DMS114 treated with DMSO at 0.1 percent for 48 hours (cell line): ENCODE measurements at regions not wholly inside any gene's neighbourhood (a gene's known extent, or its start where the extent isn't known, plus 50 kb on each side); places are given as distances from the start of the nearest gene placed in this dataset.
A peak's percentile ranks its signal among the peaks of the same experiment; 100 is the strongest.
"Not testable (repeated sequence)": the region's sequence is repeated elsewhere in the genome, so short reads cannot be mapped to it uniquely, and the experiment has no call there.

Experiments
- DNase-seq: peaks from one replicate; lab custom pipeline; 2025; ENCODE audit not compliant: unreplicated experiment; lab: John Stamatoyannopoulos, UW

DNA sequence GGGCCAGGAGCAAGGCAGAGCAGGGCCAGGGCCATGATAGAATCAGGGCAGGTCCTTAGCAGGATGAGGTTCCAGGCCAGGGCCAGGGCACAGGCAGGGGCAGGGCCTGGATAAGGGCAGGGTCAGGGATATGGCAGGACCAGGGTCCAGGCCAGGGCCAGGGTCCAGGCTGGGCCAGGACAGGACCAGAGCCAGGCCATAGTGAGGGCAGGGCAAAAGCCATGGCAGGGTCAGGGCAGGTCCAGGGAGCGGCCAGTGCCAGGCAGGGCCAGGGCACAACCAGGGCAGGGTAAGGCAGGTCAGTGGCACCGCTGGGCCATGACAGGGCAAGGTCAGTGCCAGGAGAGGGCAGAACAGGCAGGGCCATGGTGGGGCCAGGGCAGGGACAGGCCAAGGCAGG is 152.2 kb downstream of the LIPI start:
- DNase-seq: no peak

DNA sequence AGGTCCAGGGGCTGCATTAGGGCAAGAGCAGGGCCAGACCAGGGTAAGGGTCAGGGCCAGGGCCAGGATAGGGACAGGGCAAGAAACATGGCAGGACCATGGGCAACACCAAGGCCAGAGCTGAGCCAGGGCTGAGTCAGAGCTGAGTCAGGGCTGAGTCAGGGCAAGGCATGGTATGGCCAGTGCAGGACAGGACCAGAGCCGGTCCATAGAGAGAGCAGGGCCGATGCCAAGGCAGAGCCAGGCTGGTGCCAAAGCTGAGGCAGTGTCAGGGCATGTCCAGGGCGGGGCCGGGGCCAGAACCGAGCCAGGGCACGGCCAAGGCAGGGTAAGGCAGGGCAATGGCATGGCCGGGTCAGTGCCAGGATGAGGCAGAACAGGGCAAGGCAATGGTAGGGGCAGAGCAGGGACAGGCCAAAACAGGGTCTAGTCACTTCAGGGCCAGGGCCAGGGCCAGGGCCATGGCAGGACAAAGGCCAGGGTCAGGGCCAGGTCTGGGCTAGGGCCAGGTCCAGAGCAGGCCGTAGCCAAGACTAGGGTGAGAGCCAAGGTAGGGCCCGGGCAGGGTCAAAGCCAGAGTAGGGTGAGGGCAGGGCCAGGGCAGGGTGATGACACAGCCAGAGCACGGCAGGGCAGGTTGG is 152.8 kb downstream of the LIPI start:
- DNase-seq: not testable (repeated sequence)

DNA sequence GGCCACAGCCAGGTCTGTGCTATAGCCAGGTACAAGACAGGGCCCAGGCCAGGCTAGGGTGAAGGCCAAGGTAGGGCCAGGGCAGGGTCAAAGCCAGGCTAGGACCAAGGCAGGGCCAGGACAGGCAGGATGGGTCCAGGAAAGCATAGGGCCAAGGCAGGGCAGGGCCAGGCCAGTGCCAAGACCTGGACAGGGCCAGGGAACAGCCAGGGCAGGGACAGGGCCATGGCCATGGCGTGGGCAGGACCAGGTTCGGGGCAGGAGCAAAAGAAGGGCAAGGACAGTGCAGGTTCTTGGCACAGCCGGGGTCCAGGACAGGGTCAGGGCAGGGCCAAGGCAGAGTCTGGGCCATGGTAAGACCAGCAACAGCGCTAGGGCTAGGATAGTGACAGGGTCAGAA is 153.4 kb downstream of the LIPI start:
- DNase-seq: no peak

DNA sequence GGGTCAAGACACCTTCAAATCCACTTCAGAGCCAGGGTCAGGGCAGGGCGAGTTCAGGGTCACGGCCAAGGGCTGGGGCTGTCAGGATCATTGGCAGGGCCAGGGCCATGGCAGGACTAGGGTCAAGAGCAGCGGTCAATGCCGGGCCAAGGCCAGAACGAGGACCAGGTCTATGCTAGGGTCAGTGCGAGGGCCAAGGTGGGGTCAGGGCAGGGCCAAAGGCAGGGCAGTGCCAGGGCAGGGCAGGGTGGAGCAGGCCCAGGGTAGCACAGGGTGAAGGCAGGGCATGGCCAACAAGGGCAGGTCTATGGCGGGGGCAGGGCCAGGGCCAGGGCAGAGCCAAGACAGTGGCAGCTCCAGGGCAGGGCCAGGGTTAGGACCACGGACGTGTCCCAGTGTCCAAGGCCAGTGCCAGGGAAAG is 154.0 kb downstream of the LIPI start:
- DNase-seq: no peak

DNA sequence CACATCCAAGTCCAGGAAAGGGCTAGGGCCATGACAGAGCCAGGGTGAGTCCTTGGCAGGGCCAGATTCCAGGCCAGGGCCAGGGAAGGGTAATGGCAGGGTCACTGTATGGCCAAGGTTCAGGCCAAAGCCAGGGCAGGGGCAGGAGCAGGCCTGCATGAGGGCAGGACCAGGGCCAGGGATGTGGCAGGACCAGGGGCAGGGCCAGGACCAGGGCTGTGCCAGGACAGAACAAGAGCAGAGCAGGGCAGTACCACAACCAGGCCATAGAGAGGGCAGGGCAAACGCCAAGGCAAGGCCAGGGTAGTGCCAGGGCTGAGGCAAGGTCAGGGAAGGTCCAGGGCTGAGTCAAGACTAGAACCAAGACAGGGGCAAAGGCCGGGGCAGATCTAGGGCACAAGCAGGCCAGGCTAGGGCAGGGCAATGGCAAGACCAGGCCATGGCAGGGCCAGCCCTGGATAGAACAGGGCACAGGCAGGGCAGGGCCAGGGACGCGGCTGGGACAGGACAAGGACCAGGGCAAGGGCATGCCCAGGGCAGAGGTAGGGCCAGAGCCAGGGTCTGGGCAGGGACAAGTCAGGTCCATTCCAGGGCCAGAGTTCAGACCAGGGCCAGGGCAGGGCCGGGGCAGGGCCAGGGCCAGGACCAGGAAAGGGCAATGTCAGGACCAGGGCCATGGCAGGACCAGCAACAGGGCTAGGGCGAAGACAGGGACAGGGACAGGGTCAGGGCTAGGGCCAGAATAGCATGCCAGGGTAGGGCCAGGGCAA is 154.8 kb downstream of the LIPI start:
- not testable (repeated sequence) for DNase-seq

DNA sequence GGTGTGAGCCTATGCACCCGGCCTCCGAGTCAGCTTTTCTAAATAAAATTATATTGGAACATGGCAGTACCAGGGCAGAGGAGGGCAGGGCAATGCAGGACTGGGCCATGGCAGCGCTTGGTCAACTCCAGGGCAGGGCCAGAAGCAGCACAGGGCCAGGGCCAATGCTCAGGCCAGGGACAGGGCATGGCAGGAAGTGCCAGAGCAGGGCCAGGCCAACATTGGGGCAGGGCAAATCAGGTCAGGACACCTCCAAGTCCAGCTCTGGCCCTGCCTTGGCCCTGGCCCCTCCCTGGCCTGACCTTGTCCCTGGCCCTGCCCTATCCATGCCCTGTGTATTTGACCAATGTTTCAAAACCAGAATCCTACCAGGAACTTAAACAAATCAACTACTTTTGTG is 156.1 kb downstream of the LIPI start:
- no peak for DNase-seq

DNA sequence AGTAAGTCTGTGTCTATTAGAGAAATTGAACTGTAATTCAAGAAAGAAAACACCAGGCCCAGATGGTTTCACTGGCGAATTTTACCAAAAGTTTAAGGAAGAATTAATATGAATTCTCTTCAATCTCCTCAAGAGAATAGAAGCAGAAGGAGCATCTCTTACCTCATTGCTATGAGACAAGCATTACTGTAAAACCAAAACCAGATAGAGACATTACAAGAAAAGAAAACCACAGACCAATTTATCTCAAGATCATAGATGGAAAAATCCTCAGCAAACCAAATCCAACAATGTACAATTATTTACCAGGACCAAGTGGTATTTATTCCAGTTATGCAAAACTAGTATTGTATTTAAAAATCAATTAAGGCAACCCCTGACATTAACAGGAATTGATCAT is 160.6 kb downstream of the LIPI start:
- DNase-seq: no peak

DNA sequence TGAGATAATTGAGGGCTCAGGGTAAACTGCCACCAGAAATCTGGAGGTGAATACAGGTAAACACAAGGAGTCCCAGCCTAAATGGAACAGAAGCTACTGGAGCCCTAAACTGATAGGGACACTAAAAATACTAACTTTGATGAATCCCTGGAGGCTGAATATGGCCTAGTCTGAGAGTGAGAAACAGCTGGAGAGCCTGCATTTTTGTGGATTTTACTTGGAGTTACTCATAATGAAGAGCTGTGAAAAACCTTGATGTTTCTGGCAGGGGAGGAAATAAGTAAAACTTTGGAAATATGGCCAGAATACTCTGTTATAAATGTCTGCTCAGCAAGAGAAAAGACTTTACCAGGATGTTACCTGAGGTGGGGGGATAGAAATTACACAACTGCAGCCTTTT is 164.4 kb downstream of the LIPI start:
- DNase-seq: no peak

DNA sequence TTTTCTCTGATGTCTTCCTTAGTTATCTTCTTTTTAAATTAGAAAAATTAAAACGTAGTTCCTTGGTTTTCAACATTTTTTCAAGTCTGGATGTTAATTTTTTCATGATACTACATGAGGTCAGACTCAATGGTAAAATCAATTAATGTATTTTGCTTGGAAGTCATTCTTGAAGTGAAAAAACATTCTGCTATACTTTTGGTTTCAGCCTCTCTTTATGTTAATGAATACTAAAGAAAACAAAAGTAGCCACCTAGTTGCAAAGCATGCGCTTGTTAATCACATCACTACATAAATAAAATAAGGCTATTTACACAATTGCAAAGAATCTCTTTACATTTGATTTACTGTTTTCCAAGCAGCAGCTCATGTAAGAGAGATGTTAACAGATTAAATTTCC is 170.4 kb downstream of the LIPI start:
- no peak for DNase-seq

DNA sequence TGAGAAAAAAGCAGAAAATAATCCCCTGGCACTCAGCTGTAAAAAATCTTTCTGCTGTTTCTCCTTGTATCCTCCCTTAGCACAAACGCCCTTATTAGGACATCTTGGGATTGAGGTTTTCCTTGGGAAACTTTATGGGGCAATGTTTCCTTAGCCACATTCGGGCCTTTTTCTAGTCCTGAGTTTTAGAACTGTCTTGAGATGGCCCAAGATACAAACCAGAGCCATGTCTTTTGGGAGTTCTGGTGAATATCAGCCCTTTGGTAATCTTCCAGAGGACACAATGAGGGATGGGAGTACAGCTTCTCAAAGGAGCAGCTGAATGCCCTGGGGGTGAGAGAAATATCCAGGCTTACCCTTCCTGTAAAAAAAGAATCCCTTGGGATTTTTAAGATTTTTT is 182.1 kb downstream of the LIPI start:
- not testable (repeated sequence) for DNase-seq

DNA sequence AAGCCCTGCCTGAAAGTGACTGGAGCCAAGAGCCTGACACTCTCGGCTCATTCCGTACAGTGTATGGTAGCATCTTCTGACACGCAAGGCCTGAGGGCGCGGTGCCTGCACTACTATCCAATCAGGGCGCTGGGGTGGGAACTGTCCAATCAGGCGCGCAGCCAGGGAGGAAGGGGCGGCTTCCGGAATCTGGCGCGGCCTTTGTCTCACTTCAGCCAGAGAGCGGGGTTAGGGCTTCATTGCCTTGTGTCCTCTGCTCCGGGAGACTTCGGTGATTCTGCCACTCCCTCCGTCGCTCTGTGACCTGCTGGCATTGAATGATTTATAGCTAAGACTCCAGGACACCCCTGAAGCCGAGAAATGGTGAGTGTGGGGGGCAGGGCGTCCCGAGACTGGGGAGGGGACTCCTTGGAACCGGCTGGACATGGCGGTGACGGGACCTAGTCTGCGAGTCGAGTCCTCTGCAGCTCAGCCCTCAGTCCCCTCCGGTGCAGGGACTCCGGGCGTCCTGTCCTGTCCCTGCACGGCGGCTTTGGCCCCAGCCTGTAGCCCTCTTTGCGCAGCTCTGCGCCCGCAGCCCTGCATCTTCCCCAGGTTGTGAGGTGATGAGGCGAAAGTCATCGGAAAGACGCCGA is 183.4 kb downstream of the LIPI start:
- peak; percentile 79 for DNase-seq

DNA sequence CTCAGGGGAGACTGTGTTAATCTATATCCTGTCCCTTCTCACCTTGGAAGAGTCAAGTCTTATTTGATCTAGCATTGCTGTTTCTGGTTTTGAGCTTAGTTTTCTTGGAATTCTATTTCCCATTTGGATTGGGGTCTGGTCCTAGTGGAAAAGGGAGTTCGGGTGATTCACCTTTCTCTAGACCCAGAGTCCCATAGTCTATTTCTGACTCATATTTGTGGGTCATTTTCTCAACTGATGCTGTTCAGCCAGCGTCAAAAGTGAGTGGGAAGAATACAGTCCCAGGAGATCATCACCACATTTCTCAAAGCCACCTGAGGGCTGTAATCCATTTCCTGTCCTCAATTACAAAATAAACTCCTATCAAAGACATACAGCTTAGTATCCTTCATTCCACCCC is 190.6 kb downstream of the LIPI start:
- not testable (repeated sequence) for DNase-seq

DNA sequence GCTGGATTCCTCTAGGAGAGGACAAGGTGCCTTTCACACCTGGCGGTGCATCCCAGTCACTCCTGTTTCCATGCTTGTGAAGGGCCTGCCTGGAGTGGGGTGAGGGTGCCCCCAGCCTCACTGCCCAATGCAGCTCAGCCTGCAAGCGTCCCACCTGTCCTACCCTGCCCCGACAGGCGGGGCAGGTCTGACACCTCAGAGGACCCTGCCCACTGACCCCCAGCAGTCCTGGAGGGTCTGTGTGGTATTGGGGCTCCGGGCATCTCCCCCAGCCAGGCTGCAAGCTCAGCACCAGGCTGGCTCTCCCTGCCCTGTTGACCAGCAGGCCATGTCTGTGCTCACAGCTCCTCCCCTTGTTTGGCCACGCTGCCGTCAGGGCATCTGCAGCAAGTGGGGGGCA is 194.9 kb downstream of the LIPI start:
- not testable (repeated sequence) for DNase-seq

DNA sequence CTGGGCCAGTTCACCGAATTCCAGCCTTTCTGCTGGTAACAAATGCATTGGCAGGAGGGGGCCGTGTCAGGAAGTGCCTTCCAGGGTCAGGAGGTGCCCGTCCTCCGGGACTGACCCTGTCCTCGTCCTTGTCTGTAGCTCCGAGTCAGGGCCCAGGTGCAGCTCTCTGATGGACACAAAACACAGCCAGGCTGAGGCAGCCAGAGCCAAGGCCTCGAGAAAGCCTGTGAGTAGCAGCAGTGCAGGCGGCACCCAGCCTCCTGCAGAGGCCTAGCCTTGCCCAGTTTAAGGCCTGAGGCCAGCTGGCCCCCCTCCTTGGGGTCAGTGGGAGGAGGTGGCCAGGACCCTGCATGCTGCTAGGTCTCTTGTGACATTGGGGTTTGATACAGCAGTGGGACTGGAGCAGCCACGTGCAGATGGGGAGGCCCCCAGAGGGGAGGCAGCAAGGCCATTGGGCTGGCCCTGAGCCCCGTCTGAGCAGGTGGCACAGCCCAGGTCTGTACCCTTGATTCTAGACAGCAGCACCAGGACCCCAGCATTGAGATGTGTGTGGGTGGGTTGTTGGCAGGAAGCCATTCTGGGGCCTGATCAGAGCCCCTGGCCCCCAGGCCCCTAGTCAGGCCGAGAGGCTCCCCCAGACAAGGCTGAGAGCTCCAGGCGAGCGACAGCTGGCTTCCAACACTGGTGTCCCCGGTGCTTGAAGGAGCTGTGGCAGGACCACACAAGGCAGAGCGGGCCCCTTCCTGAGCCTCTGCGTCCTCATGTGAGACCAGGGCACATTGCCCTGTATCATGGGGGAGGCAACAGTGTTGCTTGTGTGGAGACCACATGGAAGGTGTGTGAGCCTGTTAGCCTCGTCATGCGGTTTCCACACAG is 196.9 kb downstream of the LIPI start:
- not testable (repeated sequence) for DNase-seq

DNA sequence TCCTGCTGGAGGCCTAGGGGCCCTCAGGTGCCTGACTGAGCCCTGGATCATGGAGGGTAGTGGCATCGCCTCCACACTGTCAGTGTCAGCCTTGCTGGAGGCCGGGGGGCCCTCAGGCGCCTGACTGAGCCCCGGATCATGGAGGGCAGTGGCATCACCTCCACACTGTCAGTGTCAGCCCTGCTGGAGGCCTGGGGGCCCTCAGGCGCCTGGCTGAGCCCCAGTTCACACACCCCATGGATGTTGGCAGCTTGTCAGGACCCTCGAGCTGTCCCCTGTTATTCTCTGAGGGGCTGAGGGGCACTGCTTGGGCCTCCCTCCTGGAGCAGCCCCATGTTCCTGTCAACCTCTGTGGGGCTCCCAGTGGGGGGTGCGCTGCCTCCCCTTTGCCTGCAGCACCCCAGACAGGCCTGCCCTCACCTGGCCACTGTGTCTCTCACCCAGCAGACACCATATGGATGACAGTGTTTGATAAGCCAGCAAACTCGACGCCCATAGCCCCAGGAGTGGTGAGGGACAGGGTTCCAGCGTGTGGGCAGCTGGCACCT is 197.6 kb downstream of the LIPI start:
- no peak for DNase-seq

DNA sequence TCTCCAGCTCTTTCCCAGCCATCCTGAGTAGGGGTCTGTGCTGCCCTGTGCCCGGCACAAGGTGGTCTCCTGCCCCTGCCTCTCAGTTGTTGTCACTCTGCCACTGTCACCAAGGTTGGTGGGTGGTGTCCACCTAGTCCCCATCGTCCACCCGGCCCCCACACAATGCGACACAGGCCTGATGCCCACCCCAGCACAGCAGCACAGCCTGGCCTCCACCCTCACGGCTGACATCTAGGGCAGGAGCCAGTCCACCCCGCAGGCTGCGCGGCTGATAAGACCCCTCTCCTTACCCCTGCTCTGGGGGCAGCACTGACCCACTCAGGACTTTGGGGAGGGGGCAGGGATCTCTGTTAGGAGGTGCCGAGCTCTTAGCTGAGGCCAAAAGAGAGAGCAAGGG is 198.3 kb downstream of the LIPI start:
- no peak for DNase-seq

DNA sequence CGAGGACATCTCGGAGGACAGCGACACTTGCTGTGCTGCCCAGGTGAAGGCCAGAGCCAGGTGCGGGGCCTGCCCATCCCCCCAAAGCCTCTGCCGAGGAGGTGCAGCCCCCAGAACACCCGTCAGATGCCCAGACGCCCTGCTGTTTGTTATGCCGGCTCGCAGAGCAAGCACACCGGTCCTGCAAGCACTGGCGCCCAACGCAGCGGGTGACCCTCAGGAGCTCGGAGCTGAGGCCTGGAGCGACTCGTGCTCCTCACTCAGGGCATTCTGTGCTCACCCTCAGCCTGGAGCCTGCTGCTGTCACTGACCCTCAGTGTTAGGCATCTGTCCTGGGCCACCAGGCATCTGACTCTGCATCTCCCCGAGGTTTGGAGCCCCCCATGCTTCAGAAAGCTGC is 199.0 kb downstream of the LIPI start:
- DNase-seq: not testable (repeated sequence)

DNA sequence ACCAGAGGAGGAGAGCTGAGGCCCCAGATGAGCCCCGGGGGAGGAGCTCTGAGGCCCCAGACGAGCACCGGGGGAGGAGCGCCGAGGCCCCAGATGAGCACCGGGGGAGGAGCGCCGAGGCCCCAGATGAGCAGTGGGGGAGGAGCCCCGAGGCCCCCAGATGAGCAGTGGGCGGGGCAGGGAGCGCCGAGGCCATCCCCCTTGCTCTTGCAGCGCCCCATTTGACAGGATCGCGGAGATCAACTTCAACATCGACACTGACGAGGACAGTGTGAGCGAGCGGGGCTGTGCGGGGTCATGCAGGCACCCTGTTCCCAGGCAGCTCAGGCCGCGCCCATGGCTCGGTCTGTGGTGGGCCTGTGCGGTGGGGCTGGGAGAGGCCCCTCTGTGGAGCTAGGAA is 199.6 kb downstream of the LIPI start:
- not testable (repeated sequence) for DNase-seq

DNA sequence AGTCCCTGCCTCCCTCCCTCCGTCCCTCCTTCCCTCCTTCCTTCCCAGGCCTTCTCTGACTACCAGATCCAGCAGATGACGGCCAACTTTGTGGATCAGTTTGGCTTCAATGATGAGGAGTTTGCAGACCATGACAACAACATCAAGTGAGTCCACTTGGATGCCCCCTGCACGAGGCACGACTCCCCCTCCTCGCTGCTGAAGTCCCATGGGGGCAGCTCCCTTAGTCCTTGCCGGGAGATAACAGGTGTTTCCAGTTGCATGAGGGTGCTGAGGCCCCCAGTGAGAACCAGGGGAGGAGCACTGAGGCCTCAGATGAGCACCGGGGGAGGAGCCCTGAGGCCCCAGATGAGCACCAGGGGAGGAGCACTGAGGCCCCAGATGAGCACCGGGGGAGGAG is 200.0 kb downstream of the LIPI start:
- no peak for DNase-seq

DNA sequence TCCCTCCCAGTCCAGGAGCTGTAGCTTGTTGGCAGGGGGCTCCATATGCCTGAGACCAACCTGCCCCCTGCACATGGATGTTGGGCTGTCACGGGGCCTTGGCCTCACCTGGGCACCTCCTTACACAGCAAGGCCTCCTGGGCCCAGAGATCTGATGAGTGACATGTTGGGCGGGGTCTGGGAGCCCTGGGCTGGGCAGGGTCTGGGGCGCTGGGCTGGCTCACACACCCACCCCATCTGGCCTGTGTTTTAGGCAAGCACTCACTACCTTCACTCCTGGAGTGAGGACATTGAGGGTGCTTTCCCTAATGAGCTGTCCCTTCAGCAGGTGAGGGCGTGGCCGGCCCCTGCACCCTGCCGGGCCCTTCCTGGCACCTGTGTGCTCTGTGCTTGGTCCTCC is 200.8 kb downstream of the LIPI start:
- DNase-seq: not testable (repeated sequence)
